Erythroblast (primary cell): ENCODE measurements at regions not wholly inside any gene's neighbourhood (a gene's known extent, or its start where the extent isn't known, plus 50 kb on each side); places are given as distances from the start of the nearest gene placed in this dataset.
"Not testable (repeated sequence)": the region's sequence is repeated elsewhere in the genome, so short reads cannot be mapped to it uniquely, and the experiment has no call there.

Experiments used
- DNase-seq, 2 experiments: peaks; one replicate each; lab custom pipeline; 2025; lab: John Stamatoyannopoulos, UW
- GATA1 ChIP-seq: IDR thresholded peaks from 2 replicates; pipeline ENCODE4 v1.6.1; 2011; ENCODE audit warnings: low read depth, mild to moderate bottlenecking, control low read depth, low read length, moderate library complexity
- POLR2A ChIP-seq: IDR thresholded peaks from 2 replicates; pipeline ENCODE4 v1.6.1; 2011; ENCODE audit warnings: mild to moderate bottlenecking, low read length

DNA sequence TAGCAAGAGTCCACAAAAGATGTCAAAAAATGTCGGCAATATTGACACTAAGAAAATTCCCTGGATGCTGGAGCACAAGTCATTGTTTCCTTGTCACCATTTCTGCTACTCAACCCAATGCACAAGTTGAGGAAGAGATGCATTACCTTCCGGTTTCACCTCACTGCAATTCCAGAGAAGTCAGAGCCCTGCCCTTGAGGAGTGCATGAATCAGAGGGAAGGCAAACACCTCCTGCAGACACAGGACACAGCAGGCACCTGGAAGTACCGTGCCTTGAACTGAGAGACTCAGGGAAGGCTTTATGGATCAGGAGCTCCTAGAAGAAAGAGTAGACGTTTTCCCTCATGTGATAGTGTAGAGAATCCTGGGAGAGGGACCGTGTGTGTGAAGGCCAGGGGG is 62.7 kb upstream of the ARL4C start:
- no peak for DNase-seq
- TF ChIP-seq POLR2A (no peak), GATA1 (no peak)

DNA sequence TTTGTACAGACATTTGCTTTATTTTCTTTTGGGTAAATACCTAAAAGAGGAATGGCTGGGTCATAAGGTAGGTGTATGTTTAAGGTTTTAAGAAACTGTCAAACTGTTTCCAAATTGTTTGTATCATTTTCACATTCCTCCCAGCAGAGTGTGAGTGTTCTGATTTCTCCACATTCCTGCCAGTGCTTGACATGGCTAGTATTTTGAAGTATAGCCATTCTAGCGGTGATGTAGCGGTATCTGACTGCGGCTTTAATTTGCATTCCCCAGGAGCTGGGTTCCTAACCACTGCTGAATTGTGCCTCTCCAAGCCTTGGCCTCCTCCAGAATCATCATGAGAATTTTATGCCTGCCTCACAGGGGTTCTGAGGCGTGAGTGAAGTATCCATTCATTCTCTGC is 61.8 kb upstream of the ARL4C start:
- TF ChIP-seq GATA1 (no peak), POLR2A (no peak)
- DNase-seq = no peak

DNA sequence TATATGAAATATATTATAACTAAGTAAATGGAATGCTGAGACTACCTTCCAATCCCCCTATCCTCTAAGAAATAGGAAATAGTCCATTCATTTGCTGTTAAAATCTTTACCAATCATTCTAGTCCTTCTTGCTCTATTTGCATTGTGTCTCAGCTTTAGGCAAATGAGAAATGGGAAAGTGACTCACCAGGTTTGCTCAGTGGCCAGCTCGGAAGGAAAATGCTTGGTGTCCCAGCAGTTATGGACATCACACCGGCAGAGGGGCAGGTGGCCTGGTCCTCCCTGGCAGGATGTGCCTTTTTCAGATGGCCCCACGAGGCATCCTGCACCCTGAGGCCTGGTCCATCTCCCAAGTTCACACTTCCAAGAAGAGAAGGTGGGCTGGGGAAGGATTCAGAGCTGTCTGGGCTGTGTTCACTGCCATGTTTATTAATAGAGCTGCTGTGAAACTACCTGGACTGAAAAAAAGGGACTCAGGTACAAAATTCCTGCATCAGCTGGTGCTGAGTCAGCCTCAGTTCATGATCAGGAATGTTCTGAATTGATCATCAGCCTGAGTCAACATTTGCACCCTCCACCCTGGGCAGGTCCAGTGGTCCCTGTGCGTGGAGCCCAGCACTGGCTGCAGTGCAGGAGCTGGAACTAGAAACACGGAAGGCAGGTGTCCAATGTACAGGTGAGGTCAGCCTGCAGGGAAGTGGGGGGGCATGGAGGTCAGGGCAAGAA is 60.1 kb upstream of the ARL4C start:
- TF ChIP-seq GATA1 (no peak), POLR2A (no peak)
- DNase-seq = no peak

DNA sequence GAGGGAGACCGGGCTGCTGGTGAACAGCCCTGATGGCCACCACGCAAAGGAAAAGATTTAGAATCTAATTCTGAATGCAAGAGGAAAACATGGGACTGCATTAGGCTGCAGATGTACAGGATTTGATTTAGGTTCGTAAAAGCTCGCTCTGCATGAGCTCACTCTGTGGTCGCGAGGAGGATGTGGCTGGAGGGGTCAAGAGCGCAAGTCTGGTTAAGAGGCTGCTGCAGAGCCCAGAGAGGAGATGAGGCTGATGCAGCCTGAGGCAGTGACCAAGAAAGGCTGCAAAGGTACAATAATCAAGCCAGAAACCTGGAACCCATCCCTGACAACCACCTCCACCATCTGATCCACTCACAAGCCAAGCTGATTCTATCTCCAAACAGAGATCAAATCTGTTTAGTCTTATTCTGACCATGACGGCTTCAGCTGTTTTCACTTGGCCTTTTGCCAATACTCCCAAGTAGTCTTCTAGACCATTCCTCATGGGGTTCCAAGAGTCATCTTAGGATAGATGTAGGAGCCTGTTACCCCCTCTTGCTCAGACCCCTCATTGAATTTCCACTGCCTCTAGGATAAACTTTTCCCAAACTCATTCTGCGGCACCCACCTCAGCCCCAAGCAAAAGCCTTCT is 58.9 kb upstream of the ARL4C start:
- TF ChIP-seq POLR2A (no peak), GATA1 (no peak)
- no peak for DNase-seq

DNA sequence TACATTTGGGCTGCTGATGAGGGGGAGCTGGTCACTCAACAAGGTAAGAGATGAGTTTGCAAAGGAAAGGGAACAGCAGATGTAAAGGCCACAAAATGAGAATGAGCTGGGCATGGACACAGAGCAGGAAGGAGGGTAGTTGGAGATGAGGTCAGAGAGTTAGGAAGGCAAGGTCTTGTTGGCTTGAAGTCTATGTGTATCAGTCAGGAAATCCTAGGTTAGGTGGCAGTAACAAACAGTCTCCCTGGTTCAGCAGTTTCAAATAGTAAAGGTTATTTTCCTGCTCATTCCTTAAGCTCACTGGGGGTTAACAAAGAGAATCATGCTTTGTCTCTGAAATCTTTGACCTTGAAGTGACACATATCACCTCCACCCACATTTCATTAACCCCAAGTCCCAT is 58.3 kb upstream of the ARL4C start:
- no peak for DNase-seq
- no peak for TF ChIP-seq POLR2A
- TF ChIP-seq GATA1 = no peak

DNA sequence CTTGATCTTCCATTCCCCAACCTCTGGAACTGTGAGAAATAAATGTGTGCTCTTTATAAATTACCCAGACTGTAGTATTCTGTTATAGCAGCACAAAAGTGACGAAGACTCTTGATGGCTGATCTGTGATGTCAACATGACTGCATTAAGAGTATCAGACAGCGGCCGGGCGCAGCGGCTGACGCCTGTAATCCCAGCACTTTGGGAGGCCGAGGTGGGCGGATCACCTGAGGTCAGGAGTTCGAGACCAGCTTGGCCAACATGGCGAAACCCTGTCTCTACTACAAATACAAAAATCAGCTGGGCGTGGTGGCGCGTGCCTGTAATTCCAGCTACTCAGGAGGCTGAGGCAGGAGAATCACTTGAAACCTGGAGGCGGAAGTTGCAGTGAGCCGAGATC is 56.3 kb upstream of the ARL4C start:
- not testable (repeated sequence) for DNase-seq

DNA sequence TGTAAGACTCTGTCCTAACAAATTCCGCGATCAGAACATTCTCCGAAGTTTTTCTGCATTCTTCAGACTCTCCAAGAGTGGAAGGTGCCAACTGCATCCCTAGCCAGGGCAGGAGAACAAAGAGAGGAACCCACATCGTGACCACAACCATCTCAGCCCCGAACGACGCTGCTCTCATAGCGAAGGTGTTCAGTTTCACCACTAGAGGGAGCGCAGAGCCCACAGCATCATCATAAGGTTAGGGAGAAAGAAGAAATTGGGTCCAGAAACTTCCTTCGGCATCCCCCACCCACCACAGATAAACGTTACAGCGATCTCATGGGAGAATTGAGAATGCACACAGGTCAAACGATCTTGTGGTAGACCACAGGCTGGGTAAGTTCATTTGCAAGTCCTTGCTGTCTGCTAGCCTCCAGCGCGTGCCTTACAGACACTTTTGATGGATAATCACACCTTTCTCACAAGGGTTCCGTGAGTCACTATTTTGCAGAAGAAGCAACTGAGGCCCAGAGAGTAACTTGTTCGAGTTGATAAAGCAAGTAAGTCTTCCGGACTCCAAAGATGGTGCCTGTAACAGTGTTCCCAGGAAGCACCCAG is 53.7 kb upstream of the ARL4C start:
- DNase-seq = peak; percentile 42 to 69
- TF ChIP-seq GATA1 (no peak), POLR2A (no peak)

DNA sequence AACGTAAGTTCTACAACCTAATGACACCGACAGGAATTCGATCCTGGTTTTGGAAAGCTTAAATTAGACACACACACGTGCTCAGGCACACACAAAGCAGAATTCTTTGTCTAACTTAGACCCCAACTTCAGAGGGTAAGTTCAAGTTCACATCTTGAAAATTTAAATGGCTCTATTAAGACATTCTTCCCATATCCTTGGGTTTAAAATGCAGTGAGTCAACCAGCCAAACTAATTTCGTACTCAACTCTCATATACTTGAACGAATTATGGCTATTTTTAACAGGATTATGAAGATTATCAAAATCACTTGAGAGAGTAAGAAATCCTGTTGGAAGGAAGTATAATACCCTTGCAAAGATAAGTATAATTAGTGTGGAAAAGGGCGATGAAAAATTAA is 53.2 kb upstream of the ARL4C start:
- no peak for DNase-seq
- TF ChIP-seq GATA1 = no peak
- TF ChIP-seq POLR2A = no peak

DNA sequence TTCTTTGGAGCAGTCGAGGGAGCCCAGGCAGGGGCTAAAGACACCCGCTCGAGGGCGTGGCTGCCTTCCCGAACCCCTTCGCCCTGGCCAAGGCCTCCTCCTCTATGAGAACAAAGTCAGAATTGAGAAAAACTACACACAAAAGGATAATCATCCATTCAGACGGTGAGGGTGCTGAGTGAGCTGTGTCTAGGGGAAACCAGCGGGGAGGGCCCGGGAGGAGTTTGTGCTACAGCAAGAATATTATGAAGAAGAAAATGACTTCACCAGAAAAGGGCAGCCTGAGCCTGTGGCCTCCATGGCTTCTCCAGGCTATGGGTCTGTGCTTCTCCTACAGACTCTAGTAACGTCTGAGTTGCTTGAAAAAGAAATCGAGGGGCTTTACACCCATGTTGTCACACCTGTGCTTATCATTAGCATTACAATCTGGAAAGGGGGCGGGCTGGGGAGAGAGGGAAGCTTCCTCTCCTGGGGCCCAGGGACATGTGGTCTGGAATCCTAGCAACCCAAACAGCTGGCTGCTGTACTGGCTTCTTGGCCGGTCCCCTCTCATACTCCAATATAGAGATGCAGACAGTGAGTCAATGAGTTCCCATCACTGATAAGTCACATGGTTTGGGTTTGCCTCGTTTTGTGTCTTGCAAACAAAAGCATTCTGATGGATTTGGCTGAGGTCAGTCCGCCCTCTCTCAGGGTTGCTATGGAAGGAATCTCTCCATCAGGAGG is 52.0 kb upstream of the ARL4C start:
- DNase-seq = no peak
- TF ChIP-seq GATA1 = no peak
- TF ChIP-seq POLR2A = no peak

DNA sequence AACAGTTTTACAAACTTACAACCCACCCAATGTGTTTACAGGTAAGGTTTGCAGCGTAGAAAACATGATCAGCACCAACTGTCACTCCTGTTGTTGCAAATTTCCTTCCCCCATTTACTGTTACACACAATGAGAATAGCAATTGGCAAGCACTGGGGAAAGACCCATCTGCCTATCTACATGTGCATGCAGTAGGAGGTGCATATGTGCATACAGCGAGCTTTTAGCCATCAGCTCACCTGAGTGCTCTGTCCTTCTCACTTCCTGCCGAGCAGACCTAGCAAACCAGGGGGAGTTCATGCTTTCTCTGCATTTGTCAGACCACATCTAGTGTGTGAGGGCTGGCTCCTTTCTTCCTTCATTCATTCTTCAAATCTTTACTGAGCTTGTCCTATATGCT is 49.9 kb upstream of the ARL4C start:
- DNase-seq = no peak
- TF ChIP-seq GATA1 = no peak
- no peak for TF ChIP-seq POLR2A
